H4 (cell line): ENCODE measurements at regions not wholly inside any gene's neighbourhood (a gene's known extent, or its start where the extent isn't known, plus 50 kb on each side); places are given as distances from the start of the nearest gene placed in this dataset.
"Not testable (repeated sequence)": the region's sequence is repeated elsewhere in the genome, so short reads cannot be mapped to it uniquely, and the experiment has no call there.

Experiments
- DNase-seq: peaks from one replicate; pipeline ENCODE4 v3.0.0-alpha.2; 2015; ENCODE audit warnings: low spot score

DNA sequence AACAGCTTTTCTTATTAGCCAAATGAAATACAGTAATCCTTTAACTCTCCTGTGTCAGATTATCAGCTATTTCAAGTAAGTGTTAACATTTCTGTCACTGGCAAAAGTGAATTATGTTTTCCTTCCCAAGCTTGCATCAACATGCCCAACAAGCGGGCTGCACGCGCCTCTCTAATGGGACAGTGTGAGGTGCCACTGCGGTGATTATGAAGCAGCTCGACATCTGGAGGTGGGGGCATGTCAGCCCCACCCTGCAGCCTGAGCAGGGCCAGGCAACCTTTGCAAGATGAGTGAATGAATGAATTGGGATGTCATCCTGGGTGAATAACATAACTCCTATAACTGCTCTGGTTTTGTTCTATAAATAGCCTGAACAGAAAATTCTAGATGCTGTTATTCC, 301.4 kb downstream of the ZNF326 start:
- no peak for DNase-seq

DNA sequence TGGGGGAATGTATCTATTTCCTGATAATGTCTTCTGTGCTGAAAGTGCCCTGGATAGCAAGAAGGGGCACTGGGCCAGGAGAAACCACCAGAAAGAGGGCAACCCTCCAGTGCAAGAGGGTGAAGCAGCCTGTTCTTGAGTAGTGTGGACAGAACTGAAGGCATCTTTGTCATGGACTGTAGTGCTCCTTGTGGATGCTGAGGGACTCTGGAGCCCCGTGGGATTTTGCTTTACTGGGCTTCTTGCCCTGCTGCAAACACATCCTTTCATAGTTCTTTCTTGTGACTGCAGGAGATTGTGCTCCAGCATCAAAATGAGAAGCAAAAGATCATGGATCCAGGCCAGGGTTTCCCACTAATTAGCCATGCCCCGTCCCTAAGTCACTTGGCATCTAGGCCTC, 300.6 kb downstream of the ZNF326 start:
- no peak for DNase-seq

DNA sequence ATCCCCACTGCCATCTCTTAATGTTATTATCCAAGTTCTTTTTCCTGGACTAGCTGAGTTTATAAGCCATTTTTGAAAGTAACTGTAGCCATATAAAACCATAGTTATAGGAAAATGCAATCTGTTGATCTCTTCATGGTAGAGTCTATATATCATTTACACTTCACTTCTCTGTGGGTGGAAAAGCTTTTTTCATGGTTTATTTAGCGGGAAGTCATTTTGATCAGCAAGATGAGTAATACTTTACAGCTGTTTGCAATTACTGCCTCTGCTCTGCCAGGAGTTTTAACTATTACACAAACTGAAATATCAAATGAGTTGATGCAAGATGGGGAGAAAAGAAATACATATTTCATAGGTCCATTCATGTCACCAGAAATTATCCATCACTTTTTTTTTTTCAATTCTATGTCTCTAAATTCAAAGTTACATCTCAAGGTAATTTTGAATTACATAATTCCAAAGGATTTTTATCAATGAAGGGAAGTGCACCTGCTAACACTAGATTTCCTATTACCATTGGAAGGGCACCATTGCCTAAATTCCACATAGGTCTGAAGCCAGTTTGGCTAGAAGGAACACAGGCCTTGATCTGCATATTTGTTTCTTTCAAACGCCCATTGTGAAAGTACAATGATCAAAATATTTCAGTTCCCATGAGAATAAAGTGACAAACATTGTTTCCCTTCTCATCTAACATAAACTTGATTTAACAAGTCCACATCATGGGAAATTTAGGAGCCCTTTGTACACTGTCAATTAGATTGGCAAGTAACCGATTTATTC, 296.7 kb downstream of the ZNF326 start:
- DNase-seq, result no peak

DNA sequence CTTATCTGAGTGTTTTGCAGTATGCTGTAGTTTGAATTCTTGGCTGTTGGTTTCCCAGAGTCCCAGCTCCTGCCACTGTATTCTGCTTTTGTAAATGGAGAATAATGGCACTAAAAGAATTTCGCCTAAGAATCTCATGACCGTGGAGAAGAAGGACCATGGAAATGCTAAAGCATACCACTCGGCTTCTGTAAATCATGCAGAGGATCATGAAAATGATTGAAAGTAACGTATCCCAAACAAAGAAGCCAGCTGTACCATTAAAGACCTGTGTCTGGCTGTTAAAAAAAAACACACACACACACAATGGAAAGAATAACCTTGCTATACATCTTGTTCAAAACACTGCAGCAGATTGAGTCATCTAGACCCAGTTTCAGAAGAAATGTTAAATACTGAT, 287.9 kb downstream of the ZNF326 start:
- no peak for DNase-seq

DNA sequence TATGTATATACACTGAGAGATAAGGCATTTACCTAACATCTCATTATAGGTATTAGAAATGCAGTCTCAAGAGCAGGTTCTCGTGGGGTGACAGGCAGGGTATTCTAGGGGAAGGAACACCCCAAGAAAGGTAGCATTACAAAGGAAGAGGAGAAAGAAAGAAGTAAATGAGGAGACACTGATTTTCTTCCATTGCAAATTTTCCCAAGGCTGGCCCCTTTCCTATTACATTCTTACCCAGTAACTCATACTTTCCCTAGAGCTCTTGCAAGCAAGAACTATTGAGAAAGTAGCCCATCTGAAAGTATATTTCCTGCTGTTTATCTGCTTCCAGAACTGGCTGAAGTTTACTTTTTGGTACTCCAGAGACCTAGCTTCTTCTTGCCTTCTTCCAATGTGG, 287.0 kb downstream of the ZNF326 start:
- not testable (repeated sequence) for DNase-seq

DNA sequence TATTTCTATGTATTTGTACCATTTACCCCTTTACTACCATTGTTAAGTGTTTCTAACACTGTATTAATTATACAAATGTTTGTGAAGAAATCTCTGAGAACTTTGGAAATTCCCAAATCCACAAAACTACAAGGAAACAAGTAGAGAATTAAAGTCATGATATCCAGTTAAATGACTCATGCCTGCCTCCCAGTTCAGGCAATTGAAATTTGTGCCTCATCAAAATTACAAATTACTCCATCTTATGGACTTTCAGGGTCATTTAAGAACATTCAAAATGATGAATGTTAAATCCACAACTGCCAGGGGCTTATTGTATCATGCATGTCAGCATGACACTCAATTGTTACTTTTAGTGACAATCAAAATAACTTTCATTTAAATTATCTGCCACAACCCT, 282.4 kb downstream of the ZNF326 start:
- DNase-seq, result no peak

DNA sequence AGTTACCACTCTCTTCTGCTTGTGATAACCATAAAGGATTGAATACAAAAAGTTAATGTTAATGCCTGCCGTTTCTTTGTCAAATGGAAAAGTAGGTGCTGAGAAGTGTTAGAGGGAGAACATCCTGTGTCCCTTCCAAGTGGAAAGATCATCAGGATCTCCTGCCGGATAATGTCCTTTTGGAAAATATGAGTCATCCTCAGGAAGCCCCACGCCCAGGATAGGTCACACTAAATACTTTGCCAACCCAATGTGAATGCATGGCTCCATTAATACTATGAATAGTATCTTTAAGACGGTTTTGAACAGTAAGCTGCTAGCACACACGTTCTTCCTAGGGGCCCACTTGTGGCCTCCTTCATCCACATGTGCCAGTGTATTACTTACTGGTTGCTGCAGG, 279.5 kb downstream of the ZNF326 start:
- peak; percentile 14 for DNase-seq

DNA sequence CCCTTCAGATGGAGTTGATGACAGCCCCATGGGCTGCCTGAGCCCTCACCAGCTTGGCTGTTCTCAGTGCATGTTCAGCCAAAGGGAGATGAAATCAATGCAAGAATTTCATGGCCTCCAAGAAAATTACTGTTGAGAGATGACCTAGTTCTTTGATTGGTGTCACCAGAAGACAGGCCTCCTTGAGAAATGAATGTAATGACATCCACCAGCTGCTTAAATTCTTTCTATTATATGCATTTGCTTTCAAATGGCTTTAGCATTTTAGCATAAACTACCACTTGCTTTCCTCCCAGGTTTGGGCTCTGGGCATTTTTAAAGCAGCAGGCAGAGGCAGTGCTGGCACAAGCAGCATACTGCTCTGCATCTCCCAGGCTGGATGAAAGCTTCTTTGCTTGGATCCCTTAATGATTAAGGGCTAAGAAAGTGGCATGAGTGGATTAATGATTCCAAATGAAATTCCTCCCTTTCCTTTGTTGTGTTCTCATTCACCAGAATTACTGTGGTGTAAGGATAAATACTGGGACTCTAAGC, 278.4 kb downstream of the ZNF326 start:
- no peak for DNase-seq

DNA sequence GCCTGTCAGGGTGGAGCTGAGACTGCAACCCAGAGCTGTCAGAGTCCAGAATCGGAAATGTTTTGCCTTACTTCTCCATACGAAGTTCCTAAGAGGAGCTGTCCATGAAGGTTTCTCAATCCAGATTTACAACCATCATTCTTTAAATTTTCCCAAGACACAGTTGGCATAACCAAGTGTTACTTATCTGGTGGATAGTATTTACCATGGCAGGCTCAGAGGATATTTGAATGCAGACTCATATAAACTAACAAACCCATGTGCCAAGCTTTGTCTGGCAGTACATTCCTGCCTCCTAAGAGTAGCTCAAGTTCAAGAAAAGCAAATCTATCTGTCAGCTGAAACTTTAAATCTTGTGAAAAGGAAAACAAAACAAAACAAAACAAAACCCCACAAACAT, 267.9 kb downstream of the ZNF326 start:
- peak; percentile 9 for DNase-seq

DNA sequence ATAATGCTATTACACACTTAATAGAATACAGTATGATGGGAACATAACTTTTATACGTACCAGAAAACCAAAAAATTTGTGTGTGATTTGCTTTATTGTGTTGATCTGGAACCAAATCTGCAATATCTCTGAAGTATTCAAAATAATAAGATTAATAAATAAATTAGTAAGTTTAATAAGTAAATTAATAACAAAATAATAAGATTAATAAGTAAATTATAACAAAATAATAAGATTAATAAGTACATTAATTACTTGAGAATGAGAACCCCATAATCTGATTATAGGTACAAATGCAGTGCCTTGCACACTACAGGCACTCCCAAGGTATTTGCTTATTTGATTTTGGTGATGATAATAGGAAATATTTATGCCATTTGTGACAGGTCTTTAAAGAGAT, 267.4 kb downstream of the ZNF326 start:
- DNase-seq, result no peak

DNA sequence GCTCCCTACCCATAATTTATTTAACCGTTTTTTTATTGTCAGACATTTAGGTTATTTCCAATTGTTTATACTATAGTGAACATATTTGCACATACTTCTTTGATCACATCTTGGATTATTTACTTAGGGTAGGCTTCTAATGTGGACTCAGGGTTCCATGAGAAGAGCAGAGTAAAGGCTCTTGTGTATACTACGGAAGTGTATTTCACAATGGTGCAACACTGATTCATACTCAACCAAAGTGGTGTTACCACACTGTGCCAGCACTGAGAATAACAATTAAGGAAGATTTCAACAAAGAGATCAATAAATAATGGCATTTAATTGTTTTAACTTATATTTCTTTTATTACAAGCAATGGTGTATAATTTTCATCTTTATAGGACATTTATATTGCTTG, 251.2 kb downstream of the ZNF326 start:
- DNase-seq, result no peak

DNA sequence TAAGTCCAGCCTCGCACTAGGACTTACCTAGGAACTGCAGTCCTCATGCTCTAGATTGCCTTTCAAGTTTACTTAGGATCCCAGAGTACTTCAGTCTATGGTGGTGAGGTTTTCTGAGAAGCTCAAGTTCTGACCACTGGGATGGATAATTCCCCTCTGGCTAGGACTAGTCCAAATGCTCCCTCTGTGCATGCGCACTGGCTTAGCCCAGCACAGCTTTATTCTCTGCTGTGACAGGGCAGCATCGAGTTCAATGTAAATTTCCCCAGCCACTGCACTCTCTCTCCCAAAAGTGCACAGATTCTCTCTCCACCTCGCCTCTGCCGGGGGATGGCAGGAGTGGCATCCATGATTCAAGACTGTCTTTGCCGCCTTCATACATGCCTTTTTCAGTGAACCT, 241.6 kb downstream of the ZNF326 start:
- no peak for DNase-seq

DNA sequence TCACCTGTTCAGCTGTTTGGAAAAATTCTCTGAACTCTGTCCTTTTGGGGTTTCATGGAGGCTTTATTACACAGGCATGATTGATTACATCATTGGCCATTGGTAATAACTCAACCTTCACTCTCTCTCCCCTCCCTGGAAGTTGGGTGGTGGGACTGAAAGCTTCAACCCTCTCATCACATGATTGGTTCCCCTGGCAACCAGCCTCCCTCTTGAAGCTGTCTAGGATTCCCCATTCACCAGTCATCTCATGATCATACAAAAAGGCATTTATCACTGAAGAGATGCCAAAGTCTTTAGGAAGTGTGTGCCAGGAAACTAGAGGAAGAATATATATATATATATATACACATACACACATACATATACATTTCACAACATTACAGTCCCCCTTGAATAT, 228.5 kb downstream of the ZNF326 start:
- DNase-seq, result no peak

DNA sequence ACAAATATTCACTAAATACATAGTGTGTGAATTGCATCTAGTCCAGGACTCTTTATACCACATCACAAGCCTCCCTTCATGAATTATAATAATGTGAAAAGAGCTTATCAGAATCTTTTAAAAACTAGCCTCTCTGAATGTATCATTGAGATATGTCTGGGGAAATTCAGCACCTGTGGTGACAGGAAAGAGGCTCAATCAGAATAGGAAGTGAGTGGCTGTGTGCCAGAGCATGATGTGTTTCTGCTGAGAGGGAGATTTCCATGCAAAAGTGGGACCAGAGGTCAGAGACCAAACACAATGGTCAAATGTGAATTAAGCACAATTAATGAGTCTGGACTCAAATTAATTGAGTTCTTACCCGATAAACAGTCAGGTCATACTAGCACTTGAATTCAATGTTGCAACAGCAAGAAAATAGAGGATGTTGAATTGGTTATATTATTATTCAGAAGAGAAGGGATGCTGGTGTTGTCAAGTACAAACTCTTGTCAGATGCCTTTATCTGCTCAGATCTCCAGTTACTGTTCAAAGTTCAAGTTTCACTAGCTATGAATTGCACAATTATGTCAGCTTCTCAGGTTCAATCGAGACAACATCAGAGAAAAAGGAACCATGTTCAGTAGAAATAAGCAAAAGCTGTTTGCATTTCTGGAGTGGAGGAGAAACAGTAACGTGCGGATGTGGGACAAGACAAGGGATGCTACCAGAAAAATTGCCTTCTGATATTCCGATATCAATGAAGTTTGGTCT, 226.2 kb downstream of the ZNF326 start:
- no peak for DNase-seq

DNA sequence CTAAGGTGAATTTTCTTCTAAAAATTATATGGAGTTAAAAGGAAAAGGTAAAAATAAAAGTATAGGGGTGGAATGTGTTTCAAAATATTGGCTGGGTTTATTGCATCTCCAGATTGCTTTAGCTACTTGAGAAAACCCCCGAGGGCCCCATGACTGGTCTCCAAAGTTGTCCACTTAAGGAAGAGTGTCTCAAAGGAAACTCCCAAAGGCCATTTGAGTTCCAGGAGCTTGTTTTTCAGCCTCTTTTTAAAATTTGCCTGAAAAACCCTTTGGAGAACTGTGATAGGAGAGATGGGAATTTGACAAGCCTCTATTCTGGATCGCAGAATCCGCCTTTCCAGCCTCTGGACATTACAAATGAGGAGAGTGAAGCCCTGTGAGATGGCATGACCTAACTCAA, 225.6 kb downstream of the ZNF326 start:
- DNase-seq, result no peak

DNA sequence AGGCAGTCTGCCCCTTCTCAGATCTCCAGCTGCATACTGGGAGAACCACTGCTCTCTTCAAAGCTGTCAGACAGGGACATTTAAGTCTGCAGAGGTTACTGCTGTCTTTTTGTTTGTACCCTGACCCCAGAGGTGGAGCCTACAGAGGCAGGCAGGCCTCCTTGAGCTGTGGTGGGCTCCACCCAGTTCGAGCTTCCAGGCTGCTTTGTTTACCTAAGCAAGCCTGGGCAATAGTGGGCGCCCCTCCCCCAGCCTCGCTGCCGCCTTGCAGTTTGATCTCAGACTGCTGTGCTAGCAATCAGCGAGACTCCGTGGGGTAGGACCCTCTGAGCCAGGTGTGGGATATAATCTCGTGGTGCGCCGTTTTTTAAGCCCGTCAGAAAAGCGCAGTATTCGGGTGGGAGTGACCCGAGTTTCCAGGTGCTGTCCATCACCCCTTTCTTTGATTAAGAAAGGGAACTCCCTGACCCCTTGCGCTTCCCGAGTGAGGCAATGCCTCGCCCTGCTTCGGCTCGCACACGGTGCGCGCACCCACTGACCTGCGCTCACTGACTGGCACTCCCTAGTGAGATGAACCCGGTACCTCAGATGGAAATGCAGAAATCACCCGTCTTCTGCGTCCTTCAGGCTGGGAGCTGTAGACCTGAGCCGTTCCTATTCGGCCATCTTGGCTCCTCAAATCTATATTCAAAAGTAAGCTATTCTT, 224.4 kb downstream of the ZNF326 start:
- DNase-seq, result not testable (repeated sequence)

DNA sequence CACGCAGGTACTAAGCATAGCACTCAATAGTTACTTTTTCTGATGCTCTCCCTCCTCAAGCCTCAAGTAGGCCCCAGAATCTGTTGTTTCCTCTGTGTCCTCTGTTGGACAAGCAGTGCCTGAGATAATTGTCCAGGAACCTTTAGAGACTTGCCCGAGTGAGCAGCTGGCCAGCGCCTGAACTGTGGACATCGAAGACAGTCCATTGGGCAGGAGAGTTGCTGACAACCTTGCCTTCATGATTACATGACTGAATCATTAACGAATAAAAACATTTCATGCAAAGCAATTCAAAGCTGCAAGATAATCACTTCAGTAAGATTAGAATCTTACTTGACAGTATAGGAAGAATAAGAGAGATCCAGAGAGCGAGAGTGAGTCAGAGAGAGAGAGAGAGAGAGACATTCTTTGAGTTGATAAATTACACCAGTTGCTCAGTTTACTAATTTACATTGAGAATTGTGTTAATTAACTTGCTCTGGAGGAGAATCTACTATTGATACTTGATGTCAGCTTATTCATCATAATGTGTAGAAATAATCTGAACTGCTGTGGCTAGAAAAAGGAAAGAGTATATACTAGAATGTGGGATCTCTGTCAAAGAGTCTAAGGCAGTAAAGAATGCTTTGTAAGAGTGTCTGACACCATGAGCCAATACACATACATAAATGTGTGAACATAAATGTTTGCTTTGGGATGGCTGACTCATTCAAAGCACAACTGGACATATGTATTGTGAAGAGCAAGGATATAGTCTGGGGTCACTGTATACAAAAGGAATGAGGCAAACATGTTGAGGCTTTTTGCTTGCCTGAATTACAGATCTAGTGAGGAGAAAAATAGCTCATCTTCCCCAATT, 216.0 kb downstream of the ZNF326 start:
- no peak for DNase-seq

DNA sequence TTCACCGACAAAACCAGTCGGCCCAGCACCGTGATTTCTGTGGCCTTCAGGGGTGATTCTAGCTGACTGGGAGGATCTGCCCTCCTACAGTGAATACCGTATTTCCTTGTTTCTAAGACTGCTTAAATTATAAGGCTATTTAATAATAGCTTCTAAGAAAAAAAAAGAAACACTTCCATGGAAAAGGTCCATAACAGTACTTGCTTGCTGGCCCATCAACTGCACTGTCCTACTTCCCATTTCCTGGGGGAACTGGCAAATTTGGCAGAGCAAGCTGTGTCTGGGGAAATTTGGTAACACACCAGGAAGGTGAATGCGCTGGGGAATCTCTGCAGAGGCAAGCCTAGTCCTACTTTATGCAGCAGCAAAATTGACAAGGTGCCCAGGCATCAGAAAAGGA, 214.0 kb downstream of the ZNF326 start:
- no peak for DNase-seq

DNA sequence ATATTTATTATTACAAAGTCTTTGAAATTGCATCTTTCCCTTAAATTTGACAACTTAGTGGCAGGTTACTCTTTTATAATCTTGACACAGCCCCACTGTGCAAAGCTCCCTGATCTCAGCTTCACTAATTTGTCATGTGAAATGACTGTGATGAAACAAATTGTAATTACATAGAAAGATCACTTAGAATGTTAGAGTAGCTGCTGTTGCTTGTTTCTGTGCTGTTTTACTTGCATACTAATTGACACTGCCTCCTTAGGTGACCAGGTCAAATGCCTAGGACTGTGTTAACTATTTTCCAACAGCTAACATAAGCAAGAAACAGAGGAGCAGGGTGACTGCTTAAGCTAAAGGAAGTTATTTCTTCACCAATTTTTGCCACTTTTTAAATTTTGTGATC, 211.3 kb downstream of the ZNF326 start:
- DNase-seq, result no peak

DNA sequence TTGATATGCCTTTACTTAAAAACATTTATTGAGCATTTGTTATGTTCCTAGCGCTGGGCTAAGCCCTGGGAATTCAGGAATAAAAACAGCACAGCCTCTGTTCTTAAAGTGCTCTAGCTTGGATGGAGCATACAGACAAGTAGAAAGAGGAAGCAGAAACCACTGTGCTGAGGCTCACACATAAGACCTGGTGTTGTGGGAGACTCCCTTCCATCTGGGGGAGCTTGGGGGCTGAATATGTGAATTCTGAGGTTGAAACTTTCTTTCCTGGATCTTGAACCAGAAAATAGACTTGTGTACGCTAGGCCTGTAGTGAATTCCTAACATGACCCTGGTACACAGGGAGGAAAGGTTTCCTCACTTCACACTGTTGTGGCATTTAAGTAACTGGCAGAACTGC, 209.9 kb downstream of the ZNF326 start:
- DNase-seq, result no peak

DNA sequence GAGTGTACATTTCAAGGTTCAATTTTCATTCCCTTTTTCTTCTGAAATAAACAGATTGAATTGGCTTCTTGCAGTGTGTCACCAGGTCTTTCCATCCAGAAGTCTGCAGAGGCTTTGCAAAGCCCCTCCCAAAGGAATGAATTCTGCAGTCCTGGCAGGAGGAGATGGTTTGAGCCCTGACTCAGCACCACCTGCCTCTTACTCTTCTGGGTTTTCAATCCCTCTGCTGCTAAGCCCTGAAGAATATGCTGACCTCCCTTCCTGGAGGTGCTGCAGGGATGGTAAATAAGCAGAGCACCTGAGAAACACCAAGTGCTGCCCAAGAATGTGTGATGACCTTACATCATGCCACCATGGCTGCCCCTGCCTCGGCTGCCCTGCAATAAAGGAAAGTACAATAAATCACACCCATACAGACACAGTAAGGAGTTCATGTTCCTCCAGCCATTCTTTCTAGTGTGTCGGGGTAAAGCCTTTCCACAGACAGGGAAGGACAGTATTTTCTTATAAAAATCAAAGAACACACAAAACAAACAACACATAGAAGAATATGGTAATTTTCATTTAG, 209.2 kb downstream of the ZNF326 start:
- DNase-seq, result no peak
